ENCODE measurements at regions not wholly inside any gene's neighbourhood (a gene's known extent, or its start where the extent isn't known, plus 50 kb on each side); places are given as distances from the start of the nearest gene placed in this dataset.

DNA sequence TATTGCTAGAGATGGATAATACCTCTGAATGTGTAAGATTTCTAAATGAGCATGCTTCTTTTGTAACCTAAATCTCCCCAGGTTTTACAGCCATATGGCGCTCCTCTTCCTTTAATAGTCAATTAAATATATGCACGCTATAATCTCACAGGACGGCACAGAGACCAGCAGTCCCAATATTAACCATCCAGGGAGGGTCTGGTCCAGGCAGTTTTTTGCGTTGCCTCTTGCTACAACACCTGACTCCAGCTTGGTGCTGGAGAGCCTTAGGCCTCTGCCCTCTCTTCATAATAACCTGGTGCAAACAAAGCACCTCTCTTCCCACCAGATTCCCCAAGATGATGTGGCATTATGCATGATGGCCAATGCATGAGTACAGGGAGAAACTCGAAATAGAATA, 183.4 kb downstream of the LY86 start:
- TF ChIP-seq, protein P1, sequence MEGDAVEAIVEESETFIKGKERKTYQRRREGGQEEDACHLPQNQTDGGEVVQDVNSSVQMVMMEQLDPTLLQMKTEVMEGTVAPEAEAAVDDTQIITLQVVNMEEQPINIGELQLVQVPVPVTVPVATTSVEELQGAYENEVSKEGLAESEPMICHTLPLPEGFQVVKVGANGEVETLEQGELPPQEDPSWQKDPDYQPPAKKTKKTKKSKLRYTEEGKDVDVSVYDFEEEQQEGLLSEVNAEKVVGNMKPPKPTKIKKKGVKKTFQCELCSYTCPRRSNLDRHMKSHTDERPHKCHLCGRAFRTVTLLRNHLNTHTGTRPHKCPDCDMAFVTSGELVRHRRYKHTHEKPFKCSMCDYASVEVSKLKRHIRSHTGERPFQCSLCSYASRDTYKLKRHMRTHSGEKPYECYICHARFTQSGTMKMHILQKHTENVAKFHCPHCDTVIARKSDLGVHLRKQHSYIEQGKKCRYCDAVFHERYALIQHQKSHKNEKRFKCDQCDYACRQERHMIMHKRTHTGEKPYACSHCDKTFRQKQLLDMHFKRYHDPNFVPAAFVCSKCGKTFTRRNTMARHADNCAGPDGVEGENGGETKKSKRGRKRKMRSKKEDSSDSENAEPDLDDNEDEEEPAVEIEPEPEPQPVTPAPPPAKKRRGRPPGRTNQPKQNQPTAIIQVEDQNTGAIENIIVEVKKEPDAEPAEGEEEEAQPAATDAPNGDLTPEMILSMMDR (IDR thresholded peaks at IDR 0.05), result no peak
- TF ChIP-seq POLR2A (IDR thresholded peaks at IDR 0.05), result no peak
- TF ChIP-seq POLR2AphosphoS5 (IDR thresholded peaks at IDR 0.05), result no peak

Data from stomach (tissue), 4 donors.